OCI-LY7 (cell line): ENCODE measurements at regions not wholly inside any gene's neighbourhood (a gene's known extent, or its start where the extent isn't known, plus 50 kb on each side); places are given as distances from the start of the nearest gene placed in this dataset.

Experiments
- CTCF ChIP-seq: fragments of 200-600 bp; sonication (generic); conservative IDR thresholded peaks from 2 replicates; pipeline ENCODE4 v1.5.1; 2014; ENCODE audit warnings: mild to moderate bottlenecking, antibody characterized with exemption, low read length, moderate library complexity, mixed read lengths
- EZH2phosphoT487 ChIP-seq: fragments of 200-600 bp; sonication (generic); IDR thresholded peaks from 2 replicates; pipeline ENCODE4 v1.6.1; 2018; ENCODE audit warnings: low read depth, borderline replicate concordance, mild to moderate bottlenecking, mixed run types, antibody characterized with exemption, low read length, moderate library complexity, mixed read lengths

GRCh38 chr16:16780588-16780987, 401.6 kb downstream of the NPIPA7 start:
- TF ChIP-seq EZH2phosphoT487 (no peak), CTCF (no peak)
